ENCODE measurements at regions not wholly inside any gene's neighbourhood (a gene's known extent, or its start where the extent isn't known, plus 50 kb on each side); places are given as distances from the start of the nearest gene placed in this dataset.

DNA sequence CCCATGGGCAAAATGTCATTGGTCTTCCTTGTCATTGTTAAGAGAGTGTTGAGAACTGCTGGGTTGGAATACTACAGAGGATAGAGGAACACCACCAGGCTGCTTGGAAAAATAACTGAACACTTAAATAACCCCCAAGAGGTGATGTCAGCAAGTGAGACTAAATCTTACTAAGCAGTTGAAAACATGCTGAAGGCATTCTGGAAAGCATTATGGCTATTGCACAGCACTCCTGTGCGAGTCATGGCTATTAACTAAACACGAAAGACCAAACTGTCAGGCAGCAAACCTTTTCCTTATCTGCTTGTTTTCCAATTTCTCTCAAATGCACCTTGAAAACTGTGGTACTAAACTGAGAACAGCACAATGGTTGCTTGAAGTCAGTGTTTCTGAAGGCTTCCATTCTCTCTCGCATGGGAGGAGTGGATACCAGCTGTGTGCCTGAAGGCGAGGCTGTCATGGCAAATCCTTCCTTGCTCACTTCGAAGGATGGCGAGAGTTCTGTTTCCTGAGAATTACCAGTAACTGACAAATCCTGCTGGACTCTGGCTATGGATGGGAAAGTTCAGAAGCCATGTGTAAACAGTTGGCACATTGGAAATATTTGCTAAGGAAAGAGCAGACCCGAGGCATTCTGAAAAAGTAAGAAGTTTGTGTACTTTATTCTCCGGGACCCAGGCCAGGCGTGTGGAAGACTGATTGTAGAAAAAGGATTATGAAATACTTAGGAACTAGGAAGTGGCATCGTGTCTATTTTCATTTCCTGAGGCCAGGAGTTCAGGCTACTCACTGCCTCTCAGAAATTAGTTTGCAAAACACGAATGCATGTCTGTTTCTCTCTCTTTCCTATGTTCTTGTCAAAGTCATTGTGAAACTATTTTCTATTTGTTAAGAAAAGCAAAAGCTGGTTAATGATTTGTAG is 182.1 kb downstream of the DMRT2 start:
- Mint-ChIP-seq H3K36me3 (ENCODE audit: low read depth) (no peaks in the 10 kb centered on the region), H3K27me3 (ENCODE audit: insufficient read depth) (no peaks in the 10 kb centered on the region), H3K4me3 (no peak overlapping the region), H3K4me1 (no peaks in the 10 kb centered on the region), H3K27ac (no peak overlapping the region), H3K9me3 (no peaks in the 10 kb centered on the region)
- H3K36me3 ChIP-seq (ENCODE audit: control insufficient read depth, insufficient read depth, low read length), result no peaks in the 10 kb centered on the region
- H3K27me3 ChIP-seq (ENCODE audit: control insufficient read depth, insufficient read depth, low read length, poor library complexity, severe bottlenecking), result no peaks in the 10 kb centered on the region
- no peak overlapping the region for H3K9ac ChIP-seq (ENCODE audit: extremely low read depth, low read length, poor library complexity, severe bottlenecking)
- whole genome bisulfite sequencing, 2 experiments (ENCODE audit: insufficient coverage in 1 of 2, insufficient read length in 1 of 2), result 87 to 88% methylated on average over 11 of the region's 11 CpGs
- TF ChIP-seq, protein P1, sequence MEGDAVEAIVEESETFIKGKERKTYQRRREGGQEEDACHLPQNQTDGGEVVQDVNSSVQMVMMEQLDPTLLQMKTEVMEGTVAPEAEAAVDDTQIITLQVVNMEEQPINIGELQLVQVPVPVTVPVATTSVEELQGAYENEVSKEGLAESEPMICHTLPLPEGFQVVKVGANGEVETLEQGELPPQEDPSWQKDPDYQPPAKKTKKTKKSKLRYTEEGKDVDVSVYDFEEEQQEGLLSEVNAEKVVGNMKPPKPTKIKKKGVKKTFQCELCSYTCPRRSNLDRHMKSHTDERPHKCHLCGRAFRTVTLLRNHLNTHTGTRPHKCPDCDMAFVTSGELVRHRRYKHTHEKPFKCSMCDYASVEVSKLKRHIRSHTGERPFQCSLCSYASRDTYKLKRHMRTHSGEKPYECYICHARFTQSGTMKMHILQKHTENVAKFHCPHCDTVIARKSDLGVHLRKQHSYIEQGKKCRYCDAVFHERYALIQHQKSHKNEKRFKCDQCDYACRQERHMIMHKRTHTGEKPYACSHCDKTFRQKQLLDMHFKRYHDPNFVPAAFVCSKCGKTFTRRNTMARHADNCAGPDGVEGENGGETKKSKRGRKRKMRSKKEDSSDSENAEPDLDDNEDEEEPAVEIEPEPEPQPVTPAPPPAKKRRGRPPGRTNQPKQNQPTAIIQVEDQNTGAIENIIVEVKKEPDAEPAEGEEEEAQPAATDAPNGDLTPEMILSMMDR (conservative IDR thresholded peaks at IDR 0.05), result no peak
- no peaks in the 10 kb centered on the region for H3K9me3 ChIP-seq (ENCODE audit: control insufficient read depth, low read length)
- DNase-seq, result no peak
- H3K4me1 ChIP-seq (ENCODE audit: control insufficient read depth, insufficient read depth, low read length), result no peaks in the 10 kb centered on the region
- H3K27ac ChIP-seq (ENCODE audit: low read depth, low read length), result no peak overlapping the region
- H3K4me3 ChIP-seq (ENCODE audit: low read length), result no peak overlapping the region

DNA sequence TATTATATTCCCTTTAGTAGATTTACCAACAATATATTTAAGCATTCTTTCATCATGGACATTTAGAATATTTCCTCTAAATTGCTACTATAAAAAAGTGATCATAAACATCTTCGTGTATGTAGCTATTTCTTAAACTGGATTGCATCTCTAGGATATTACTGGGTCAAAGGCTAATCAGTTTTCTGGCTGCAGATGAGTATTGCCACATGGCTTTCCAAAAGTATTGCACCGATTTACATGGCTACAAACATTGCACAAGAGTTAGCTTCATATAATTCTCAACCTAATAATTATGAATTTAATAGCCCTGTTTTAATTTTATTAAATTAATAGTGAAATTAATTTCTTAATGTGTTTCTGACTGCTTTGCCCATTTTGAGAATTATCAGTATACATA is 183.4 kb downstream of the DMRT2 start:
- no peaks in the 10 kb centered on the region for H3K36me3 ChIP-seq (ENCODE audit: control insufficient read depth, insufficient read depth, low read length)
- Mint-ChIP-seq H3K27ac (no peak overlapping the region), H3K4me3 (no peak overlapping the region), H3K36me3 (ENCODE audit: low read depth) (no peaks in the 10 kb centered on the region), H3K9me3 (no peaks in the 10 kb centered on the region), H3K4me1 (no peaks in the 10 kb centered on the region), H3K27me3 (ENCODE audit: insufficient read depth) (no peaks in the 10 kb centered on the region)
- no peak overlapping the region for H3K9ac ChIP-seq (ENCODE audit: extremely low read depth, low read length, poor library complexity, severe bottlenecking)
- H3K27me3 ChIP-seq (ENCODE audit: control insufficient read depth, insufficient read depth, low read length, poor library complexity, severe bottlenecking), result no peaks in the 10 kb centered on the region
- no peaks in the 10 kb centered on the region for H3K4me1 ChIP-seq (ENCODE audit: control insufficient read depth, insufficient read depth, low read length)
- DNase-seq, result no peak
- H3K4me3 ChIP-seq (ENCODE audit: low read length), result no peak overlapping the region
- TF ChIP-seq, protein P1 (conservative IDR thresholded peaks at IDR 0.05), result no peak
- H3K27ac ChIP-seq (ENCODE audit: low read depth, low read length), result no peak overlapping the region
- 89 to 100% methylated on average over 1 to 2 of the region's 2 CpGs for WGBS, 2 experiments (ENCODE audit: insufficient coverage in 1 of 2, insufficient read length in 1 of 2)
- no peaks in the 10 kb centered on the region for H3K9me3 ChIP-seq (ENCODE audit: control insufficient read depth, low read length)

DNA sequence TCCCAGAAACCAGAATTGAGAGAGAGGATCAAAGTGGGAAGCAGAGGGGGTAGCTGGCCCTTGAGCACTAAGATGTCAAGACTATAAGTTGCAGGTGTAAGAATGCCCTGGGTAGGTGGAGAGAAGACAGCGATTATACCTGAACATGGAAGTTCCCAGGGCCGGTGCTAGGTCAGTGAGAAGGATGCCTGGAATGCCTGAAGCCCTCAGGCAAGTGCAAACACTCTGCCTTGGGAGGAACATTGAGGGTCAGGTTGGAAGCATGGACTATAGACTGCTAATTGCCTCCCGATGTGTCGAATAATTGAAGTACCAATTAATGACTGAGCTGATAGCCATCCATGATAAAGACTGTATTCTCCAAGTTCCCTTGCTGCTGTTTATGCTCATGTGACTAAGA is 185.5 kb downstream of the DMRT2 start:
- 91 to 92% methylated on average over 4 of the region's 4 CpGs for WGBS, 2 experiments (ENCODE audit: insufficient coverage in 1 of 2, insufficient read length in 1 of 2)
- Histone ChIP-seq H3K9me3 (ENCODE audit: control insufficient read depth, low read length) (no peaks in the 10 kb centered on the region), H3K27me3 (ENCODE audit: control insufficient read depth, insufficient read depth, low read length, poor library complexity, severe bottlenecking) (no peaks in the 10 kb centered on the region), H3K27ac (ENCODE audit: low read depth, low read length) (no peak overlapping the region), H3K9ac (ENCODE audit: extremely low read depth, low read length, poor library complexity, severe bottlenecking) (no peak overlapping the region), H3K4me3 (ENCODE audit: low read length) (no peak overlapping the region), H3K4me1 (ENCODE audit: control insufficient read depth, insufficient read depth, low read length) (peaks cover 2% of the 10 kb centered on the region), H3K36me3 (ENCODE audit: control insufficient read depth, insufficient read depth, low read length) (no peaks in the 10 kb centered on the region)
- H3K27ac Mint-ChIP-seq, result no peak overlapping the region
- no peaks in the 10 kb centered on the region for H3K9me3 Mint-ChIP-seq
- no peaks in the 10 kb centered on the region for H3K4me1 Mint-ChIP-seq
- no peaks in the 10 kb centered on the region for H3K36me3 Mint-ChIP-seq (ENCODE audit: low read depth)
- H3K4me3 Mint-ChIP-seq, result no peak overlapping the region
- TF ChIP-seq, protein P1 (conservative IDR thresholded peaks at IDR 0.05), result no peak
- no peak for DNase-seq
- no peaks in the 10 kb centered on the region for H3K27me3 Mint-ChIP-seq (ENCODE audit: insufficient read depth)

All from endodermal cell (in vitro differentiated cells).